Dendritic cell treated with granulocyte-macrophage colony-stimulating factor and Interleukin-4, amounts not matched to agents 40 ng/mL and 50 ng/mL, for 4 days (primary cell): ENCODE measurements at regions not wholly inside any gene's neighbourhood (a gene's known extent, or its start where the extent isn't known, plus 50 kb on each side); places are given as distances from the start of the nearest gene placed in this dataset.

Experiments used
- H3K27ac Mint-ChIP-seq: one replicate; pipeline ENCODE4 v1.8.0; 2022; ENCODE audit warnings: mild to moderate bottlenecking, mixed read lengths
- H3K27me3 Mint-ChIP-seq: one replicate; pipeline ENCODE4 v1.8.0; 2022; ENCODE audit warnings: mild to moderate bottlenecking, mixed read lengths
- H3K36me3 Mint-ChIP-seq: one replicate; pipeline ENCODE4 v1.8.0; 2022; ENCODE audit warnings: low read depth, mixed read lengths
- H3K4me1 Mint-ChIP-seq: one replicate; pipeline ENCODE4 v1.8.0; 2022; ENCODE audit warnings: low read depth, mixed read lengths
- H3K4me3 Mint-ChIP-seq: one replicate; pipeline ENCODE4 v1.8.0; 2022; ENCODE audit warnings: mild to moderate bottlenecking, moderate library complexity, mixed read lengths
- H3K9me3 Mint-ChIP-seq: one replicate; pipeline ENCODE4 v1.8.0; 2022; ENCODE audit warnings: mixed read lengths
- intact Hi-C: fragments of 100-400 bp; cut with micrococcal nuclease; formaldehyde crosslinking; loops from one replicate; pipeline ENCODE4 v1.15.0; 2022

DNA sequence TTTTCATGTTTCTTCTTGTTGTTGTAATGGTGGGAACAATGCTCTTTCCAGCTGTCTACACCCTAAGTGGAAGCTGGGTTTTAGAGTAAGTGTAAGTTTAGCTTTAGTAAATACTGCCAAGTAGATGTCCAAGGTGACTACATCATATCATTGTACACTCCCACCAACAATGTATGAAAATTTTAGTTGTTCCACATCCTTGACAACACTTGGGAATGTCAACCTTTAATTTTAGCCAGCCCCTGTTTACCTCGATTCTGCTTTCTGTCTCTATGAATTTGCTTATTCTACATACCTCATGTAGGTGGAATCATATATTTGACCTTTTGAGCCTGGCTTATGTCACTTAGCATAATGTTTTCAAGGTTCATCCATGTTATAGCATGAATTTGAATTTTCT, 93.0 kb downstream of the MTPAP start:
- Mint-ChIP-seq H3K4me3 (no peak overlapping the region), H3K27ac (no peak overlapping the region), H3K9me3 (peaks cover 18% of the 10 kb centered on the region), H3K4me1 (no peaks in the 10 kb centered on the region), H3K27me3 (no peaks in the 10 kb centered on the region), H3K36me3 (no peaks in the 10 kb centered on the region)
- intact Hi-C loops, result no loop called here

DNA sequence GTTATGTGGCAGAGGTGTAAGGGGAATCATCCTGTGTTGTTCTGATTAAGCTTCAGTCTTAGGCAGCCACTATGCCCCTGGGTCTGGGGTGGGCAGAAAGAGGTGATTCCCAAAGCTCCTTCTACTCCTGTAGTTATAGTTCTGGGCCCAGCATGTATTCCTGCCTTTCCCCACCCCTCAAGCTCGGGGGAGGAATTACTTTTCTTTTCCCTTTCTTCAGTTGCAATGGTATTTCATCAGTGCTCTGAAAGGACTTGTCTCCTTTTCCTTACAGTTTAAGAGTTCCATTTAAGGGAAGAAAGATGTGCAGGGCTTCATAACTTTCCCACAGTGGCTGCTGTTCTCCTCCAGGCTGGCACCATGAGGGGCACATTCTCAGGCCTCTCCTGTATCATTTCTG, 94.2 kb downstream of the MTPAP start:
- Mint-ChIP-seq H3K27ac (no peak overlapping the region), H3K4me1 (no peaks in the 10 kb centered on the region), H3K4me3 (no peak overlapping the region), H3K9me3 (peaks cover 18% of the 10 kb centered on the region), H3K36me3 (no peaks in the 10 kb centered on the region), H3K27me3 (no peaks in the 10 kb centered on the region)
- intact Hi-C loops, result no loop called here

DNA sequence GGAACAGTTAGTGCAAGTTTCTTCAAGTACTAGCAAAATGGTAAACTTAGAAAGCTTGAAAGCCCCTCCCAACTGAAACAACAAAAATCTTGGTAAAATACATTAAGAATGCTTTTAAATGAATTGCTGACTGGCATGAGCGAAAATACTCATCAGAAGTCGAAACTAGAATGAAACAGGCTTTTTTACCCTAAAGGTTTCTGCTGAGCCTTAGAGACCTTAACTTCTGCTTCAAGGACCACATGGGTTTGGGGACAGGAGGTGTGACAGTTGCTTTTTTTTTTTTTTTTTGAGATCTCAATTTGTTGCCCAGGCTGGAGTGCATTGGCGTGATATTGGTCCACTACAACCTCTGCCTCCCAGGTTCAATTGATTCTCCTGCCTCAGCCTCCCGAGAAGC, 100.3 kb downstream of the MTPAP start:
- Mint-ChIP-seq H3K4me1 (peaks cover 5% of the 10 kb centered on the region), H3K27ac (no peak overlapping the region), H3K4me3 (no peak overlapping the region), H3K36me3 (peaks cover 12% of the 10 kb centered on the region), H3K9me3 (peaks cover 29% of the 10 kb centered on the region), H3K27me3 (no peaks in the 10 kb centered on the region)
- intact Hi-C loops, result no loop called here

GRCh38 chr10:30247704-30248103, 101.4 kb downstream of the MTPAP start:
- Mint-ChIP-seq H3K4me3 (no peak overlapping the region), H3K27ac (no peak overlapping the region), H3K27me3 (no peaks in the 10 kb centered on the region), H3K9me3 (peaks cover 21% of the 10 kb centered on the region), H3K4me1 (peaks cover 5% of the 10 kb centered on the region), H3K36me3 (peaks cover 12% of the 10 kb centered on the region)
- intact Hi-C loops, result no loop called here

DNA sequence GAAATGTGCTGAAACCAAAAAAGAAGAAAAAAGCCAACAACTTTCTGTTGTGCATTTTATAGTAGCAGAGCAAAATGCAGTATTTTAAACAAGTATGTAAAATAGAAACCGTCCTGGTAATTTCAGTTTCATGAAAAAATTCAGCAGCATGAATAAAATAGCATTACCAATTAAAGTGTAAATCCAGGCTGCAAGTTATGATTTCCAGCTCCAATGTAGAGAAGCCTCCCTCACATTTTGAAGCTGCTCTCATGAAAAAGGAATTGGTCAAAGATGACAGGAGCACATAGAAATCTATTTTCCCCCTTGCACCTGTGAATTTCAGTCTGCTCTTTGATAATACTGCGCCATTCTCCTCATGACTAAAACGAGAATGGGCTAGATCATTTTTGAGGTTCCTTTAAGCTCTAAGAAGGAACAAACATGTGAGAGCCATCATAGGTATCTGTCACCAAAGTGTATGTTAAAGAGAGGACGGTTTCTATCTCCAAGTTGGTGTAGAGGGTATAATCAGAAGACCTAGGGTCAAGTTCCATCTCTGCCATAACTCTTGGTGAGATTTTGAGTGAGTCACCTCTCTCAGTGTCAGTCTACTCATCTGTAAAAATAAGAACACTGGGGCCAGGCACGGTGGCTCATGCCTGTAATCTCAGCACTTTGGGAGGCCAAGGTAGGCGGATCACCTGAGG, 107.5 kb downstream of the MTPAP start:
- H3K27me3 Mint-ChIP-seq, result no peaks in the 10 kb centered on the region
- H3K27ac Mint-ChIP-seq, result no peak overlapping the region
- no peaks in the 10 kb centered on the region for H3K4me1 Mint-ChIP-seq
- no peaks in the 10 kb centered on the region for H3K9me3 Mint-ChIP-seq
- H3K4me3 Mint-ChIP-seq, result no peak overlapping the region
- H3K36me3 Mint-ChIP-seq, result no peaks in the 10 kb centered on the region
- intact Hi-C loops, result loop anchor here (1.0 kb wide), 1 partner anchor 243 kb away; no protein-coding TSS in a partner anchor

DNA sequence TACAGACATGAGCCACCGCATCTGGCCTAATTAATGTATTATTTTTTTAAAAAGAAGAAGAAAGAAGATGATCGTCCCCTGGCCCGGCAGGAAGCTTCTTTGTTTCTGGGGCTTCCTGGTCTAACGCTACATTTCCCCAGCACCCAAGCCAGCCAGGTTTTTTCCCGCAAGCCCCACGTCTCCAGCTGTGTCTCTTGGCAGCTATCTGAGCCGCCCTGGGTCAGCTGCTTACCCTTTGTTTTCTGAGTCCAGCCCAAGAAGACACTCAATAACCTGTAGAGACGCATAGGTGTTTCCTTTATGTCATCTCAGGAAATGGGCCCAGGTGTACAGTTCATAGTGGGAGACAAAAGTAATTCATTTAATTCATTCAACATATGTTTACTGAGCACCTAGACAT, 110.2 kb downstream of the MTPAP start:
- H3K36me3 Mint-ChIP-seq, result no peaks in the 10 kb centered on the region
- no peaks in the 10 kb centered on the region for H3K9me3 Mint-ChIP-seq
- H3K27ac Mint-ChIP-seq, result no peak overlapping the region
- H3K4me1 Mint-ChIP-seq, result no peaks in the 10 kb centered on the region
- intact Hi-C loops, result no loop called here
- H3K27me3 Mint-ChIP-seq, result no peaks in the 10 kb centered on the region
- no peak overlapping the region for H3K4me3 Mint-ChIP-seq

DNA sequence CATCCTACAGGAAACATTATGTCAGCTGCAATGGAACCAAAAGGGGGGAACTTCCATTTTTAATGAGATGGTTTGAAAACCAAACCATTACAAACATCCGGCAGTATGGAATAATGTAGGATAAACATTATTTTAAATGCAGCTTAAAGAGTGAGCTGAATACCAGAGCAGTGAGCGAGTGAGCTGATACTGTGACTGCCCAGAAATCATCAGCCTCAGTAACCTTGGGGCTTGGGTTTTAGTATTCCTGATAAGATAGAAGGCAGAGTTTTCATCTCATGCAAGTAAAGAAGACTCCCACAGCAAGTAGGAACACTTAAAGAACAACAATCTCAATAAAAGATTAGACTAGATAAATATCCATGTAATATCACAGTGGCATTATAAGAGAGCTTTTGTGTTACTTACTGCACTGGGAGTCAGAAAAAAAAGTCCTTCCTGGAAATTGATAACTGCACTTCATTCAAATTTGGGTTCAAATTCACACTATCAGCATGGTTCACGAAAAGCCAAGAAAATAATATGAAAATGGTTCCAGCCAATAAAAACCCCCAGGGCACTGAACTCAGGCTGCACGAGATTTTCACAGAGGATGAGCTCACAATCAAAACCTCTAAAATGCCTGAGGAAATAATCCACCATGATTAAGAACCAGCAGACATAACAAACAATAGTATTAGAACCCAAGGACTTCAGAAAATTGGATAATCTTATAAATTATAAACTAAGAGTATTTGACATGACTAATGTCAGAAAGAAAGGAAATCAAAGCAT, 115.7 kb downstream of the MTPAP start:
- Mint-ChIP-seq H3K9me3 (no peaks in the 10 kb centered on the region), H3K36me3 (no peaks in the 10 kb centered on the region), H3K27ac (no peak overlapping the region), H3K27me3 (no peaks in the 10 kb centered on the region), H3K4me3 (no peak overlapping the region), H3K4me1 (peaks cover 6% of the 10 kb centered on the region)
- intact Hi-C loops, result no loop called here

DNA sequence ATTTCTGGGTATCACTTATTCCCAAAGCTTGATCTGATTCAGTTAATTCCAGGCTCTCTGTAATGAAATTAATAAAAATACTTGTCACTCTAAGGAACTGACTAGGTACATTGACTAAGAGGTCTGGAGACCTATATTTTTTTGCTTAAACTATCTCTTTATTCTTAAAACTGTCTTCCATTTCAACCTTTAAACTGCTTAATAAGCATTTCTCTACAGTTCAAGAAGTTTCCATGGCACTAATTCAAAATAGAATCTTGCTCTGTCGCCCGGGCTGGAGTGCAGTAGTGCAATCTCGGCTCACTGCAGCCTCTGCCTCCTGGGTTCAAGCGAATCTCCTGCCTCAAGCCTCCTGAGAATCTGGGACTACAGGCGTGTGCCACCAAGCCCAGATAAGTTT, 117.4 kb downstream of the MTPAP start:
- Mint-ChIP-seq H3K9me3 (no peaks in the 10 kb centered on the region), H3K4me1 (peaks cover 6% of the 10 kb centered on the region), H3K36me3 (no peaks in the 10 kb centered on the region), H3K4me3 (no peak overlapping the region), H3K27ac (no peak overlapping the region), H3K27me3 (no peaks in the 10 kb centered on the region)
- intact Hi-C loops, result no loop called here

GRCh38 chr10:30231071-30231652, 117.9 kb downstream of the MTPAP start:
- Mint-ChIP-seq H3K27ac (no peak overlapping the region), H3K36me3 (no peaks in the 10 kb centered on the region), H3K4me1 (peaks cover 6% of the 10 kb centered on the region), H3K4me3 (no peak overlapping the region), H3K27me3 (no peaks in the 10 kb centered on the region), H3K9me3 (no peaks in the 10 kb centered on the region)
- intact Hi-C loops, result no loop called here

DNA sequence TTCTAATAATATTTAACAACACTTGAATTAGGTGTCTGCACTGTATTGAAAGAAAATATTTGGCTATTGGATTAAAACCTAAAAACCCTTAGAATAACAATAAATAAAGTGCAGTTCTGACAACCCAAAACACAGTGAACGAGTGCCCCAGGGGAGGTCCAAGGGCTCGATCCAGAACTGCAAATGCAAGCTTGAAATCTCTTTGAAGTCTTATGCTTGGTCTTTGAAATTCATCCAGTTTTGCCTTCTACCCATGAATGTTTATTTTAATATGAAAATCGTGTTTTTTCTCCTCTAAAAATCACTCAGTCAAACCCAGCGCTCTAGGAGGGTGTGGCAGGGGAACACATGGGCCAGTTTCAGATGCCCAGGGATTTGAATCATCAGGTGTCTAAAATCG, 119.5 kb downstream of the MTPAP start:
- H3K9me3 Mint-ChIP-seq, result no peaks in the 10 kb centered on the region

DNA sequence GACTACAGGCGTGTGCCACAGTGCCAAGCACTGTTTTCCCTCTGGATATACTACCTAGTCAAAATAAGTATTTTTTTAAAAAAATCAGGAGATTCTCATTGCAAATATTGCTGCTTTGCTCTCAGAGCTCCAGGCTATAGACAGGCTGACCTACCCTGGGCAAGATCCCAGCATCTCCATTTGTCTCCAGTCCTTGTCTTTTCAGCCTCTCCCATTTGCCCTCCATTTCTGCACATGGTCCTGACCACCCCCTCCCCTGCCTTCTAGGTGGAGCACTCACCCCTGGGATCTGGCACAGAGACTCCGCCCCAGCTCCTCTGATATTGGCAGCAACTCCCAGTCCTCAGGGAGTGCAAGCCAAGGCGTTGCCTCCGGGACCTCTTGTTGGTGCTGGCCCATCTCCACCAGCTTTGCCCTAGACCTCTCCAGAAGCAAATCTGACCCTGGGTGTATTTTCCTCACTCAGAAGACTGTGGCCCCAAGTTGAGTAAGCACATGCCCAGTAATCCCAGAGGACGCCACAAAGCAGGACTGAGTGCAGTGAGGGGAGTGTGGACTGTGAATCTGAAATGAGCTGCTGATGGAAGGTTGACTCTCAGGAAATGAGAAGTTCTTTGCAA, 120.6 kb downstream of the MTPAP start:
- H3K9me3 Mint-ChIP-seq, result no peaks in the 10 kb centered on the region
- peaks cover 7% of the 10 kb centered on the region for H3K4me1 Mint-ChIP-seq
- H3K4me3 Mint-ChIP-seq, result no peak overlapping the region
- H3K27ac Mint-ChIP-seq, result no peak overlapping the region
- H3K36me3 Mint-ChIP-seq, result no peaks in the 10 kb centered on the region
- intact Hi-C loops, result no loop called here
- no peaks in the 10 kb centered on the region for H3K27me3 Mint-ChIP-seq

More for the DNA sequence above, 119.5 kb downstream of the MTPAP start:
- Mint-ChIP-seq H3K4me3 (no peak overlapping the region), H3K36me3 (no peaks in the 10 kb centered on the region), H3K27ac (no peak overlapping the region), H3K27me3 (no peaks in the 10 kb centered on the region), H3K4me1 (peaks cover 6% of the 10 kb centered on the region)
- intact Hi-C loops, result no loop called here

- no peak overlapping the region for H3K4me3 Mint-ChIP-seq
- no peaks in the 10 kb centered on the region for H3K9me3 Mint-ChIP-seq
- intact Hi-C loops, result no loop called here
- H3K27me3 Mint-ChIP-seq, result no peaks in the 10 kb centered on the region
- H3K36me3 Mint-ChIP-seq, result no peaks in the 10 kb centered on the region
- H3K27ac Mint-ChIP-seq, result no peak overlapping the region
- peaks cover 12% of the 10 kb centered on the region for H3K4me1 Mint-ChIP-seq
These were observed 121.6 kb downstream of the MTPAP start for GRCh38 chr10:30227481-30227880.

DNA sequence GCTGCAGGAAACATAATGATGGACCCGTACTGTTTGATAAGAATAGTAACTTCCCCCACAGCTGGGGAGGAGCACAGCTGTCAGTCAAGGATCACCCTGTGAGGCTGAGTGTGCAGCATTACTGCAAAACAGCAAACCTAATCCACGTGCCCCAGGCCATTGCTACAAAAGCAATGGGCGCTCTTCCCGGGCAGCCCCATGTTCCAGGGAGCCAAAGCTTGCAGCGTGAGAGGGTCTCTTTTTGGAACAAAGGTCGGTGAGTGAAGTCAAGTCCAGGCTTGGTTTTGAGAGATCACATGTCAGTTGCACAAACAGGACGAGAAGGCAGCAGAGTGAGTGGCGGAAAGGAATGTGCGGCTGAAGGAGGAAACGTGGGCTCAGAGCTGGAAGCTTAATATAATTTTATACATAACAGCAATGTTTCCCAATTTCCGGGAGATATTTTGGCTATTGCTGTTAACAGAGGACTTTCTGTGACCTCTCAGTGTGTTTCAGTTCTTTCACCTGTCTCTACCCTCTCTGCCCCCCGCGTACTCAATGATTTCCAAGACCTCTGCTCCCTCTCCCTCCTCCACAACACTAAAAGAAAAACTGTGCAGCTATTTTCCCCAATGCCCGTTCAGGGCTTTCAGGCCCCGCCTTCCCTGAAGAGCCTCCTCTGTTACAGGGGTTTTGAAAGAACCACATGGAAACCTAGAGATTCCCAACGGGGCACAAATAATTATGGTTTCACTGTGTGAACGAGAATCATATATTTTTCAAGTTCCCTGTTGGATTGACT, 128.9 kb downstream of the MTPAP start:
- H3K9me3 Mint-ChIP-seq, result no peaks in the 10 kb centered on the region
- H3K4me3 Mint-ChIP-seq, result peak overlapping the region; percentile 76
- intact Hi-C loops, result no loop called here
- peaks cover 32% of the 10 kb centered on the region for H3K4me1 Mint-ChIP-seq
- peak overlapping the region; percentile 39 for H3K27ac Mint-ChIP-seq
- no peaks in the 10 kb centered on the region for H3K27me3 Mint-ChIP-seq
- H3K36me3 Mint-ChIP-seq, result no peaks in the 10 kb centered on the region
